ENCODE measurements at regions not wholly inside any gene's neighbourhood (a gene's known extent, or its start where the extent isn't known, plus 50 kb on each side); places are given as distances from the start of the nearest gene placed in this dataset.

GRCh38 chr5:89005990-89006389 lies 123.0 kb upstream of the MEF2C start:
- Histone ChIP-seq H3K36me3 (no peaks in the 10 kb centered on the region), H3K27ac (no peak overlapping the region), H3K4me1 (no peaks in the 10 kb centered on the region), H3K4me3 (no peak overlapping the region), H3K9me3 (peaks cover 0 to 6% of the 10 kb centered on the region in 2 donors), H3K27me3 (no peaks in the 10 kb centered on the region)
- no peak for DNase-seq (ENCODE audit: low spot score in 2 of 2)
- intact Hi-C loops (cut with DNase I; ENCODE audit: low total_unique reads), result no loop called here
- TF ChIP-seq POLR2AphosphoS5 (IDR thresholded peaks at IDR 0.05) (no peak), POLR2A (IDR thresholded peaks at IDR 0.05) (no peak), CTCF (IDR thresholded peaks at IDR 0.05) (no peak)

DNA sequence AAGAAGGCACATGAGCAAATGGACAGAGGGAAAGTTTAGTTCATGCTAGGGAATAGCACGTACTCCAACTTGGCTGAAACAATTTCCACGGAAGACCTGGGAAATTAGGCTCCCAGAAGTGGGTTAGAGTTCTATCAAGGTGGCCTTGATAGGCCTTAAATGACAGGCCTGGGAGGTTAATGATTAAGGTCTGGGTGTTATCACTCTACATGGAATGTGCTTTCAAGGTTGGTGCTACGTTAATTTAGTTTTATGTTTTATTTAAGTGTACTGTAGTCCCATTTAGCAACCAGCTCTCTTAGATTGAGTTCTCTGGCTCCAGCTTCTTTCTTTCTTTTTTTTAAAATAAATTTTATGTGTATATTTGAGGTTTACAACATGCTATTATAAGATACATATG lies 121.4 kb upstream of the MEF2C start:
- DNase-seq (ENCODE audit: low spot score in 2 of 2), result no peak
- Histone ChIP-seq H3K36me3 (no peaks in the 10 kb centered on the region), H3K9me3 (peaks cover 0 to 6% of the 10 kb centered on the region in 2 donors), H3K27me3 (no peaks in the 10 kb centered on the region), H3K27ac (no peak overlapping the region), H3K4me1 (no peaks in the 10 kb centered on the region), H3K4me3 (no peak overlapping the region)
- TF ChIP-seq CTCF (IDR thresholded peaks at IDR 0.05) (no peak), POLR2A (IDR thresholded peaks at IDR 0.05) (no peak), POLR2AphosphoS5 (IDR thresholded peaks at IDR 0.05) (no peak)
- intact Hi-C loops (cut with DNase I; ENCODE audit: low total_unique reads), result no loop called here

DNA sequence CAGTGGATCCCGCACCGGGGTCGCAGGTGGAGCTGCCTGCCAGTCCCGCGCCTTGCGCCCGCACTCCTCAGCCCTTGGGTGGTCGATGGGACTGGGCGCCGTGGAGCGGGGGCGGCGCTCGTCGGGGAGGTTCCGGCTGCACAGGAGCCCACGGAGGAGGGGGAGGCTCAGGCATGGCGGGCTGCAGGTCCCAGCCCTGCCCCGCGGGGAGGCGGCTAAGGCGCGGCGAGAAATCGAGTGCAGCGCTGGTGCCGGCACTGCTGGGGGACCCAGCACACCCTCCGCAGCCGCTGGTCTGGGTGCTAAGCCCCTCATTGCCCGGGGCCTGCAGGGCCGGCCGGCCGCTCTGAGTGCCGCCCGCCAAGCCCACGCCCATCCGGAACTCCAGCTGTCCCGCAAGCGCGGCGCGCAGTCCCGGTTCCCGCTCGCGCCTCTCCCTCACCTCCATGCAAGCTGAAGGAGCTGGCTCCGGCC lies 120.6 kb upstream of the MEF2C start:
- Histone ChIP-seq H3K9me3 (peaks cover 0 to 6% of the 10 kb centered on the region in 2 donors), H3K4me1 (no peaks in the 10 kb centered on the region), H3K4me3 (no peak overlapping the region), H3K27me3 (no peaks in the 10 kb centered on the region), H3K27ac (no peak overlapping the region), H3K36me3 (no peaks in the 10 kb centered on the region)
- intact Hi-C loops (cut with DNase I; ENCODE audit: low total_unique reads), result no loop called here
- TF ChIP-seq POLR2A (IDR thresholded peaks at IDR 0.05) (no peak), POLR2AphosphoS5 (IDR thresholded peaks at IDR 0.05) (no peak), CTCF (IDR thresholded peaks at IDR 0.05) (no peak)
- DNase-seq (ENCODE audit: low spot score in 2 of 2), result no peak

DNA sequence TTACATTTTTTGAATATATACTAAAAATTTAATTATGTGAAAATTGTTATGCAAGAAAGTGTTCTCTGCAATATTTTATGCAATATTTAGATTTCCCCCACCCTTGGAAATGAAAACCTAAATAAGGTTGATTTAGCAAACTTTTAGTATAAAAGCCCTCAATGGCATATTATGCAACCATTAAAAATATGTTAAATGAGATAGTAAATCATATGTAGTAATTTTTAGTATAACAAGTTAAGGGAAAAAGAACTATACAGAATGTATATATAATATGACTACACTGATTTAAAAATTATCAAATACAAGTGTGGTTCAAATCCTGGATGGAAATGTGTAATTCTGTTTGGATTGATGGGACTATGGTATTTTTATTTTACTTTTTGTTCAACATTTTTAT lies 116.9 kb upstream of the MEF2C start:
- no peak for DNase-seq (ENCODE audit: low spot score in 2 of 2)
- Histone ChIP-seq H3K4me1 (no peaks in the 10 kb centered on the region), H3K36me3 (no peaks in the 10 kb centered on the region), H3K9me3 (peaks cover 0 to 6% of the 10 kb centered on the region in 2 donors), H3K27ac (no peak overlapping the region), H3K27me3 (no peaks in the 10 kb centered on the region), H3K4me3 (no peak overlapping the region)
- intact Hi-C loops (cut with DNase I; ENCODE audit: low total_unique reads), result no loop called here
- TF ChIP-seq POLR2AphosphoS5 (IDR thresholded peaks at IDR 0.05) (no peak), POLR2A (IDR thresholded peaks at IDR 0.05) (no peak), CTCF (IDR thresholded peaks at IDR 0.05) (no peak)

GRCh38 chr5:88997937-88998336 lies 115.0 kb upstream of the MEF2C start:
- TF ChIP-seq CTCF (IDR thresholded peaks at IDR 0.05) (no peak), POLR2A (IDR thresholded peaks at IDR 0.05) (no peak), POLR2AphosphoS5 (IDR thresholded peaks at IDR 0.05) (no peak)
- Histone ChIP-seq H3K9me3 (no peaks in the 10 kb centered on the region), H3K4me1 (no peaks in the 10 kb centered on the region), H3K27ac (no peak overlapping the region), H3K36me3 (no peaks in the 10 kb centered on the region), H3K27me3 (no peaks in the 10 kb centered on the region), H3K4me3 (no peak overlapping the region)
- intact Hi-C loops (cut with DNase I; ENCODE audit: low total_unique reads), result no loop called here
- no peak for DNase-seq (ENCODE audit: low spot score in 2 of 2)
